EH (cell line): ENCODE measurements at regions not wholly inside any gene's neighbourhood (a gene's known extent, or its start where the extent isn't known, plus 50 kb on each side); places are given as distances from the start of the nearest gene placed in this dataset.

Experiments used
- DNase-seq: peaks from one replicate; pipeline ENCODE4 v3.0.0-alpha.2; 2015; ENCODE audit warnings: low read depth

DNA sequence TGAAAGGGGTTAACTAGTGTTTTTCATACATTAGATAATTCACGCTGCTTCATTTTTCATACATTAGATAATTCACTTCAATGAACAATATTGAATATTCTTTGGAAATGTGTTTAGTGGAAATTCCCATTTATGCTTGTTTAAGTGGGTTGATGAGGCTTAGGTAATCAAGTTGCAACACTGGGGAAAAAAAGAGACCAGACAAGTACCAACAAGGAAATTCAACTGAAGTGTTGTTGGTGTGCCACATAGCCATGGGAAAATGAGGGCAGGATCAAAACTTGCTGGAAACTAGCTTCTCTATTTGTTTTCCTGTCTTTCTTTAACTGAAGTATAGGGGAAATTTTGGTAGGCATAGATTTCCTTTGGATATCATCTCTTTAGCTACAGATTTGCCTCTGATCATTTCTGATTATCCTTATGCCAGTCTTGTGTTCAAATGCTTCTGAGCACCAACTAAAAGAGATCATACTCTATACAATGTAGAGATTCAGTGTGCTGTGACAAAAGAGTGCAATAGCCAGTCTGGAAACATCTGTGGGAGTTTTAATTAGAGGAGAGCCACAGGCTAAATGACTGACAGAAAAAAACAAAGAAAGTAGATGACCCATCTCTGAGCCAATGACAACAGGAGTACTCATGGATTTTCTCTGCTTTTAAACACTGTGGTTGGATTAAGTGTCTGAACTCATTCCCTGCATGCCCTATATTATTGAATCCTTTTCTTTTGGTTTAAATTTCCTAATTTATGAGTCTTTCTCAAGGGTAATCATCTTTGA, 67.6 kb upstream of the CTSC start:
- DNase-seq, result peak; percentile 47

DNA sequence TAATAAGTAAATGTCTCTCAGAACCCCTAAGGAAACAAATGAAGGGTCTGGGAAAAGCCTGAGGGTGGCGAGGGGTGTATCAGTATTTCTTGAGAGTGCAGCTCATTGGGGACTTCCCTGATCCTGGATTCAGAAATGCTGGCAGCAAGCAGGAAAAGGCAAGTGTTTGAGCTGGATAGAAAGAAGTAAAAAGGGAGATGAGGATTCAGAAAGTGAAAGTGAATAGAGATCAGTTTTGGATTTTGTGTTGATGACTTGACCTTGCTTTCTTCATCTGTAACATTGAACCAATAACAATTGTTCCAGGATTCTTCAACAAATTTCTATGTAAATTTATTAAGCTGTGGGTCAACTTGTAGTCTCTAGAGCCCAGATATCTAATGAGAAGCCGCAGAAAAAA, 66.9 kb upstream of the CTSC start:
- no peak for DNase-seq

DNA sequence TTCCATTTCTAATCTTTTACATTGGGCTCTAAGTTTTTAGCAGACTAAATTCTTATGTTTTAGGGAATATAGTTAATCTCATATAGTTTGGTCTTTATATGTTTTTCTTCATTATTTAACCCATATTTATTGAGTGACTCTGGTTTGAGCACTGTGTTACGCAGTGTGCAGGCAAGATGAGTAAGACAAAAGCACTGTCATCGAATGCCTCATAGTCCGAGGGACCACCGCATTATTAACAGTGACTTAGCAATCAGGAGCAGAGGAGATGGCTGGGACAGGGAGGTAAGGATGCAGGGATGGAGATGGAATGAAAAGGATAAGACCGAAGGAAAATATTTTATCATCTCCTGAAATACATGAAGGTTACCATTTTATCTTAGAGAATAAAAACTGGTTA, 65.2 kb upstream of the CTSC start:
- peak; percentile 82 for DNase-seq

DNA sequence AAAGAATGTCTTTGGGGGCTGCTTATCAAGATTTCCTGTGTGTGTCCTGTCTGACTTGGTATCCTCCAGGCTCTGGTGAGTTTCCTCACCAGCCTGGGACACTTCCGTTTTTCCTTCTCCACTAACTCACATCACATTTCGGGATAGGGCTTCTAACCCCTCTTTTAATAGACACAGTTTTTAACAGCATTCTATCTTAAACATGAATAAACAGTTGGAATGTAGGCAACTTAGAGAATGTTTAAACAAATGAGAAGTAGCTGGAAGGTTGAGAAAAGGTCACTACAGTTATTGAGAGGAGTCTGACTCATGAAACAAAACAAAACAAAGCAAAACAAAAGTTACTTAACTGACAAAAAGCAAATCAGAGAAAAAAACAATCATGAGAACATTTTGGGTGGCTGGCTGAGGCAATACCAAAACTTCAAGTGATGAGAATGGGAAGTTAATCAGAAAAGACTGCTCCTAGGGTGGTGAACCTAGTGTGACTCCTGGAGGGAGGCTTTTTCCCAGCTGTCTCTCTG, 64.7 kb upstream of the CTSC start:
- DNase-seq, result peak; percentile 97

DNA sequence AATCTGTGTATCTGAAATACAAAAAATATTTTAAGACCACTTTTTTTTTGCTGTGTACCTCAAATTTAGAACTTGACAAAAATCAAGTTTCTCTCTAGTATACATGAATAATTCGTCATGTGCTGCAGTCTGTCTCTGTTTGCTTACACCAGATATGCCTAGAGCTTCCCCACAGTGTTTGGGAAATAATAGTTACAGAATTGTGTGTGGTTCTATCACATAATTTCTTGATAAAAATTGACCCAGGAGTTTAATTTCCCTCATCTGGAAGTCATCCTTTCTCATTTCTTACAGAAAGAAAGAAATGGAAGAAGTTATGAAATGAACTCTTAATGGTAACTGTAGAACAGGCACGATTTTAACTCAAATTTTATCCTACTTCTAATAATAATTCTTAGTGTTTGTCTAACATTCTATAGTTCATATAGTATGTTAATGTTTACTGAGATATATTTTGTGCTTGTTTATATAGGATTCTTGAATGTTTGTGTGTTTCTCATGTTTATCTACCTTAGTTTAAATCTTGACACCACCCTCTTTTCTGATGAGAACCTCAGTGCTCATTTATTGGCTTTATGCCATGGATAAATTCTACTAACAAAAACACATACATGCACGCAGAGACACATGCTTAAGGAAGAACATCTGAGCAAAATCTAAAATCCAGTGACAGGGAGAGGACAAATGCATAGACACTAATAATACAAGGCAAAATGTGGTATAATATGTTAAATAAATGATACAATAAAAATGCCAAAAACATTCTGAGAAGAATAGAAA, 61.4 kb upstream of the CTSC start:
- DNase-seq, result no peak

DNA sequence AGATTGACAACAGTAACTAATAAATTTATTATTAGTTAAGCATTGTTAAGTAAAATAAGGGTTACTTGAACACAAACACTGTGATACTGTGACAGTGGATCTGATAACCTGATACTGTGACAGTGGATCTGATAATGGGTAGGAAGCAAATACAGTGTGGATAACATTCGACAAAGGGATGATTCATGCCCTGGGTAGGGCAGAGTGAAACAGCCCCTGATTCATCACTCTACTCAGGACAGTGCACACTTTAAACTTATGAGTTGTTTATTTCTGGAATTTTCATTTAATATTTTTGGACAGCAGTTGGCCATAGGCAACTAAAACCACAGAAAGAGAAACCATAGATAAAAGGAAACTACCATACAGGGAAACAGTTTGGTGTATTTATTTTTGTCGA, 60.8 kb upstream of the CTSC start:
- DNase-seq, result peak; percentile 82

DNA sequence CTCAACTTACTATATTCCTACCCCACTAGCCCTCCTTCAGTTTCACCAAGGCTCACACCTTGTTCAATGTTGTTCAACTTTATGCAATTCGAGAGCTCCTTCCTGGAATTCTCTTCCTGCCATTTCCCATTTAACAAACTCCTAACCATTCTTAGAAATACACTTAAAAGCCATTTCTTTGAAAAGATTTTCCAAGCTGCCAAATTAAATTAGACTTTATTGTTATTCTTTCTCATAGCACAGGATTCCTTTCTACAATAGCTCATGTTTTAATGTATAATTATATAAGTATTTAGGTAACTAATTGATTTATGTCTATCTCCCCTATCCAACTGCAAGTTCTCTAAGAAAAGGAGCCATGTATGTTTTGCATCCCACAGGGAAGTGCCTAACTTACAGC, 52.7 kb upstream of the CTSC start:
- DNase-seq, result no peak

DNA sequence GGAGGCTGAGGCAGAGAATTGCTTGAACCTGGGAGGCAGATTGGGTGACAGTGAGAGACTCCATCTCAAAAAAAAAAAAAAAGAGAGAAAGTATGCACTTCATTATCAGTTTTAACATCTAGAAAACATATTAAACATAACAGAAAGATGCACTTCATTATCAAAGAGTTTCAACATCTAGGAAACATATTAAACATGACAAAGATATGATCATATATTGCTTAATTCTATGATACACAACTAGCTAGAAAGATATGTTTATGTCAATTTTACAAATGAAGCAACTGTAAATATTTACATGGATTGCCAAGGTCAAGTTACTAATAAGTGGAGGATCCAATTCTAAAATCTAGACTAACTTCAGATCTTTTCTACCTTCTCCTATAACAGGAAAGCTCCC, 50.4 kb upstream of the CTSC start:
- no peak for DNase-seq
